ENCODE measurements at regions not wholly inside any gene's neighbourhood (a gene's known extent, or its start where the extent isn't known, plus 50 kb on each side); places are given as distances from the start of the nearest gene placed in this dataset.

- TF ChIP-seq, protein P1, sequence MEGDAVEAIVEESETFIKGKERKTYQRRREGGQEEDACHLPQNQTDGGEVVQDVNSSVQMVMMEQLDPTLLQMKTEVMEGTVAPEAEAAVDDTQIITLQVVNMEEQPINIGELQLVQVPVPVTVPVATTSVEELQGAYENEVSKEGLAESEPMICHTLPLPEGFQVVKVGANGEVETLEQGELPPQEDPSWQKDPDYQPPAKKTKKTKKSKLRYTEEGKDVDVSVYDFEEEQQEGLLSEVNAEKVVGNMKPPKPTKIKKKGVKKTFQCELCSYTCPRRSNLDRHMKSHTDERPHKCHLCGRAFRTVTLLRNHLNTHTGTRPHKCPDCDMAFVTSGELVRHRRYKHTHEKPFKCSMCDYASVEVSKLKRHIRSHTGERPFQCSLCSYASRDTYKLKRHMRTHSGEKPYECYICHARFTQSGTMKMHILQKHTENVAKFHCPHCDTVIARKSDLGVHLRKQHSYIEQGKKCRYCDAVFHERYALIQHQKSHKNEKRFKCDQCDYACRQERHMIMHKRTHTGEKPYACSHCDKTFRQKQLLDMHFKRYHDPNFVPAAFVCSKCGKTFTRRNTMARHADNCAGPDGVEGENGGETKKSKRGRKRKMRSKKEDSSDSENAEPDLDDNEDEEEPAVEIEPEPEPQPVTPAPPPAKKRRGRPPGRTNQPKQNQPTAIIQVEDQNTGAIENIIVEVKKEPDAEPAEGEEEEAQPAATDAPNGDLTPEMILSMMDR (IDR thresholded peaks at IDR 0.05) = no peak
- TF ChIP-seq POLR2AphosphoS5 (IDR thresholded peaks at IDR 0.05) (no peak), POLR2A (IDR thresholded peaks at IDR 0.05) (no peak)
These were observed 79.2 kb upstream of the SMLR1 start for GRCh38 chr6:130748041-130748440.

All from prostate gland (tissue), 2 donors.